Activated CD4-positive, alpha-beta T cell treated with anti-CD3 and anti-CD28 coated beads, Interleukin-2, Interleukin-4, amounts not matched to agents 100 ng/mL and 50 ng/mL, durations not matched to agents 16 hours and 8 hours (primary cell): ENCODE measurements at regions not wholly inside any gene's neighbourhood (a gene's known extent, or its start where the extent isn't known, plus 50 kb on each side); places are given as distances from the start of the nearest gene placed in this dataset.

ENCODE experiments used
- DNase-seq: peaks from one replicate; pipeline ENCODE4 v3.0.0-alpha.2; 2020; ENCODE audit warnings: low spot score

DNA sequence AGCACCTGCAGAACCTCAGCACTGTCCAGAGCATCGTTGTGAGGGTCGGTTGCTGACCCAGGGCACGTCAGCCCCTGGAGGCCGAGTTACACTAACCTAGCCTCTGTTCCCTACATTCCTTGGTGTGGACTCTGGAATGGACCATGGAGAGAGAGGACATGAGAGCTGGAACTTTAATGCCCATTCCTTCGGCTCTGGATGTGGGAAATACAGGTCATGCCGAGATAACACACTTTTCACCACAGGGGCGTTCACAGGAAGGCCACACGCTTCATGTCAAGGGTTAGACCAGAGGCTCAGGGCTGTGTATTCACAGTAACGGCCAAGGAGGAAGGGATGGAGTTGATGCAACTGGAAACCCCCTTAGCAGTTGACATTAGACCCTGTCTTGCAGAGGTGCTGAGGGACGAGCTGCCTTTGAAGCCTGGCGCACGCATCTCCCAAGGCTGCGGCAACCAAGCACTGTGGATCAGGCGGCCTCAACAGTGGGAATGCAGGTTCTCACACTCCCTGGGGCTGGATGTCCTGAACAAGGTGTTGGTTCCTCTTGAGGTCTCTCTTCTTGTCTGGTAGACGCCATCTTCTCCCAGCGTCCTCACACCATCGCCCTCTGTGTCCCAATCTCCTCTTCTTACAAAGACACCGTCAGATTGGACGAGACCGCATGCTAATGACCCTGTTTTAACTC lies 245.2 kb downstream of the KLF6 start:
- DNase-seq = no peak

DNA sequence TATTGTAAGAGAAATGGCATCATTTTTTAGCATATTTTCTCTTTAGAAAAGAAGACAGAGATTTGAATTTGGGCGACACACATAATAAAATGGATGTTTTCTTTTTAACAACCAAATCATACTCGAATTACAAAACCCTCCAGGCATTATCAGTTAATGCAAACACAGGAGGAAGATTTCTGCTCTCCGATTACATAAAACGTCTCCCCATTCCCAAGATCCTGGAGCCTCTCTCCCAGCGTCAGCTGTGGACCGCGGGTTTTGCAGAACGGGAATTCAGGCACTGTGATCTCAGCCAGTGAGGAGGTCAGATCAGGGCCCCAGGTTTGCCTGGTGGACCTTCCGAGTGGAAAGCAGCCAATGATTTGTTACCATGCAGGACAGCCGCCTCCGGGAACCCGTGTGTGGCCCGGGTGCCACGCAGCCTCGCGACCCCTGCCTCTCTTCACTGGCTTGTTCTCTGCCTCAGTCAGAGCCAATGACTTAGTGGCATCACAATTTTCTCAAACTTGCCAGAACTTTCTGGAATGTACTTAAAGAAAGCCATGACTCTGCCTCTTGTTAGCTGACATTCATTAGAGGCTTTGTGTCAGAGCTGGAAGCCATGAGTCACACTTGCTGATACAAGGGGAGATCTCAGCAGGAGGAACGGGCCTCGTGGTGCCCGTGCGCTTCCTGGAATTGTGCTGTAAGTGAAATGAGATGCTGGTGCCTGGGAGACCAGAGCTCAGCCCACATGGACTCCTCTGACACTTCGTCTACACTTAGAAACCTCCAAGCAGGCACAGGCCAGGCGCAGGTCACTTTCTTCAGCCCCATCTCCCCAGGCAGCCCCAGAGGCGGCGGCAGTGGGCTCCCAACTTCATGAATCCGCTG lies 246.1 kb downstream of the KLF6 start:
- DNase-seq = no peak

DNA sequence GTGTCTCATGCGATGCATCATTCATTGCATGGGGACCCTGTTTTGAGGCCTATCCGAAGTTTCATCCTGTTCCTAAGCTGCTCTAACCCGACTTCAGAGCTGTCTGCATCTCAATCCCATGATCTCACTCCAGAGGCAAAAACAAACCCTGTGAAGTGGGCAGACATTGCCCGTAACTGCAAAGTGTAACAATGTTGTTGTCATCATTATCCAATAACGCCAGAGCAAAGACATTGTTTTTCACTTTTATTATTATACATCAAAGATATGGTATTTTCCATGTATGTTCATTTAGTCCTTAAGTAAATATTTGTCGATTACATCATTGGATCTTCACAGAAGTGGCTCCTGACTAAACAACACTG lies 246.7 kb downstream of the KLF6 start:
- no peak for DNase-seq

DNA sequence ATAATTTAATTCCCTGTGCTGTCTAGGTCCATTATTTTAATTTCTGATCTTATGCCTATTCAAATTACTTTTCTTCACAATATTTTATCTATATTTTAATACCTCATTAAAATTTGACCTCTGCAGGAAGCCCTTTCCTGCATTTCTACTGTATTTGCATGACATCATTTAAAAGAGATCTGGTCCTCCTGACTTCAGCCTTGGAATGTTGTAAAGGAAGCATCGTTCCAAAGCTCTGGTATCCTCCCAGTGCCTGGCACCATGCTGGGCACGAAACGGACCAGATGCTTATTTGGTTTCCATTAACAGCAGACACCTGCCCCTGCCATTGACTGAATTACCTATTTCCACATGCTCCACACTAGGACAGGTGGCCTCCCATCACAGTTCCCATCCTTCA lies 247.5 kb downstream of the KLF6 start:
- no peak for DNase-seq

DNA sequence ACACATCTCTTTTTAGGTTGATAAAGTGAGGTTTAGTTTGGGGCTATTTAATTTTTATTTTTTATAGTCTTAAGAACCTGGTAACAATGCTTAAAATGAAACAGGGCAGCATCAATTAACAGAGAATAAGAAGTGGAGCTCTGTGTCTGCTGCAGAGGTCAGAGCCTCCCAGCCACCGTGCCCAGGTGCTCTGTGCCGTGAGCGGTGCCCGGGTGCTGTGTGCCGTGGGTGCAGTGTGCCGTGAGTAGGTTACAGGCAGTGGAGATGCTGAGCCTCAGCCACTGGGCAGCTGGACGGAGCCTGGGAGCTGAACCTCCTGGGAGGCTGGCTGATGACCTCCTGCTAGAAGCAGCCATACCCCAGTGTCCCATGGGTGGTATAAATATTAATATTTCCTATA lies 250.0 kb downstream of the KLF6 start:
- no peak for DNase-seq

DNA sequence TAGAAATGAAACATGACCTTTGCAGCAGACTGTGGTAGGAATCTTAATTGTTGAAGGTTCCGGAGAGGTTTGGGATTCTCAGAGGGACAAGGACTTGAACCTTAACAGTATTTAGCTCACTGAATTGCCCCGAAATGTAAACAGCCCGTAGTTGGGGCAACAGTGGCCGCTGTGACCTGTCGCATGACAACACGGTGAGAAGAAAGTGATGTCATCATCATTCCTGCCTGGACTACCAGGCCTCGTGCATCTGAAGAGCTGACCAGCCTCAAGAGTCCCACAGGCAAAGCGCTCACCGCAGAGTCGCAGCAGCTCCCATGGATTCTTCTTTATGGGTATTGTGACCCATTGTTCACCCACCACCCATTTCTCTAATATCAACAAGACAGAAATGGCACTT lies 250.6 kb downstream of the KLF6 start:
- DNase-seq = no peak

DNA sequence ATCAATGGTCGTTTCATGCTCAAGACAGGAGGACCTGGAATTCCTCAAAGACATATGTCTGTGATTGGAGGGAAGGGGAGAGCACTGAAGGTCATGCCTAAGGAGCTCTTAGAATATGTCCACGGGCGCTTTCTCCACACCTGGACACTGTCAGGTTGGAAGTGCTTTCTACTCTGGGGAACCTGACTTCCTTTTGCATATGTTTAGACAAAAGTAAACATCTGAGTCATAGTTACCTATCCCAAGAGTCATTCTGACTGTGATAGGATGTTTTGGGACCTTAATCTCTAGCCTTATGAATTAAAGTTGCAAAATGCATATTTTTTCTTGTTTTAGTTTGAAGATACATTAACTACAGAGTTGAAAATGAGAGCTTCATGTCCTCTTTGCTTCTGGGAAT lies 251.7 kb downstream of the KLF6 start:
- no peak for DNase-seq

DNA sequence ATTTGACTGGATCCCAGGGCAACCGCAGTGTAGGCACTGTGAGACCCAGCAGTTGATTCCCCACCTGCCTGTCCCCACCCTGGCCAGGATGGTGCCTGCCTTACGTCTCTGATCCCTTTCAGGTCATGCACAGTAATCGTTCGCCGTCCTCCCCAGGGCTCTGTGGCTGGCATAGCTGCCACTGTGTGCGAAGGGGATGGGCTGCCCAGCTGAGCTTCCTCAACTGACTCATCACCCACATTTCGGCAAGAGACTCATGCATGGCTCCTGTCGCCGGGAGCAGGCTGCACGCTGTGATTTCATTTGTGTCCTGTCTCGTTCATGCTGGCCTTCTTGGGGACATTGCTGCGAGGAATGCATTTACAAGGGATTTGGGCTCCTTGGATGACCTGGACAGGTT lies 252.4 kb downstream of the KLF6 start:
- DNase-seq = no peak

DNA sequence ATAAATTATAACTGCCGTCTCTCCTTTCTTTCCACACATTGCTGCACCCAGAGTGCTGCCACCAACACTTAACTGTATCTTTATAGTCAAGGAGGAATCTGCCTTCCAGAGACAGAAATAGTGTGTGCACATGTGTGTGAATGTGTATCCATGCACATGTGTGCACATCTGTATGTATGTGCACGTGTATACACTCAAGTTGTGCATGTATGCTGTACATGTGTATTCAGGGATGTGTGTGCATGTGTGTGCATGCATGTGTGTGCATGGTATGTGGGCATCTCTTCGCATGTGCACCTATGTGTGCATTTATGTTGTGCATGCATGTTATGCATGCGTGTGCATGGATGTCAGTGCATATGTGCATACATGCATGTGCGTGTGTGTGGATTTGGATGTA lies 253.3 kb downstream of the KLF6 start:
- no peak for DNase-seq

DNA sequence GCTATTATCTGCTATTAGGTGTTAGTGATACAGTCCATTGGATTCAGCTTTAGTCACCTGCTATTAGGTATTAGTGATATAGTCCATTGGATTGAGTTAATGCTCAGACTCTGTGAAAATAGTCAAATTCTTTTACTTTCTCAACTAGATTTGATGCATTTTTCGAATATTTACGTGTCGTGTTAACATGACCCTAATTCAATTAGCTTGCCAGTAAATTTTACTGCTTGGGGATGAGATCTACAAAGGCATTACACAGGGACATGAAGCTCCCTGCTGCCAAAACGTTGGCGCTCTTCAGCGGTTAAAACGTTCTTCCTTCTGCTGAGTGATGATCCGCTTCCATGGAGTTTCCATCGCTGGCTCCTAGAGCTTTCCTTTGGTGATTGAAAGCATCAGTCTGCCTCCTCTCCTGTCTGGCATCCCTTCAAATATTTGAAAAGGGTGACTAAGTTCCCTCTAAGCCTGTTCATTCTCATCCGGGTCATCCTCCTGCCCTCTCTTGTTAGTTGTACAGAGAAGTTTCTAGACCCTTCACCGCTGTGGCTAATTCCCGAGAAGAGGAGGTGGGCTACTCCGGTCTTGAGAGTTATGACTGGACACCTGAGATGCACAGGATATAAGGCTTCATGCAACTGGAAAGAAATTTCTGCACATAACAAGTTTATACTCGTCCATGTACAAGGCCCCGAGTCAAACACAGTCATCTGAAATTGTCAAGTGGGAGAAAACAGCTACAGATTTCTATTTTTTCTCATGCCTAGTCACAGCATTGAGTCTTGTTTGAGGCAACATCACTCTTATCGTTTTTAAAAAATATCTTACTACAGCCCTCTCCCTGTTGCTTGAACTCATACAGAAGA lies 254.0 kb downstream of the KLF6 start:
- DNase-seq = no peak

DNA sequence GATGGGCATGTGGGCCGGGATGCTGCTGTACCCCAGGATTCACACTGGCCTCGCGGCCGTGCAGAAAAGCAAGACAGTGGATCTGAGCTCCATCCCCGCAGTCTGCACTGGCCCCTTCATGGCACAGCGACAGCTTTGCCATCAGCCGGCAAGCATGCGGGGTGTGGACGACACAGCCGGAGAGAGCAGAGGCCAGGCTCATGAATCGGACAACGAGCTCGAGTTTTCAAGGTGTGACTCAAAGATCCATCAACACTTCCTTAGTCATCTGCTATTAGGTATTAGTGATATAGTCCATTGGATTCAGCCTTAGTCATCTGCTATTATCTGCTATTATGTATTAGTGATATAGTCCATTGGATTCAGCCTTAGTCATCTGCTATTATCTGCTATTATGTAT lies 254.7 kb downstream of the KLF6 start:
- DNase-seq = no peak

DNA sequence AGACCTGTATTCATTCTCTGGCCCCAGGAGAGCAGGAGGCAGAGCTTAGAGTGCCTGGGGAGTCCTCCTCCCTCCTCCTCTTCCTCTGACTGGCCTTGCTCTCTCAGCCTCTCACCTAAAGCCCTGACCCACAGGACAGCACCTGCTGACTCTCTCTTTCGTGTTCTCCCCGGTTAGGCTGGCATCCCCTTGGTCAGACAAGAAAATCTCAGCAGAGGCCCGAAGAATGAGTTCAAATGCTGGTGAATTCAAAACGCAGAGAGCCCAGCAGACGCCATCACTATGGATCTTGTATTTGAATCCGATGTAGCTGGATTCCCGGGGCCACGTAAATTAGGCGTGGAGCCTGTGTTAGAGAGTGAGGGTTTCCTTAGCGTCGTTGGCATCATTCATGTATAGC lies 255.3 kb downstream of the KLF6 start:
- DNase-seq = no peak

DNA sequence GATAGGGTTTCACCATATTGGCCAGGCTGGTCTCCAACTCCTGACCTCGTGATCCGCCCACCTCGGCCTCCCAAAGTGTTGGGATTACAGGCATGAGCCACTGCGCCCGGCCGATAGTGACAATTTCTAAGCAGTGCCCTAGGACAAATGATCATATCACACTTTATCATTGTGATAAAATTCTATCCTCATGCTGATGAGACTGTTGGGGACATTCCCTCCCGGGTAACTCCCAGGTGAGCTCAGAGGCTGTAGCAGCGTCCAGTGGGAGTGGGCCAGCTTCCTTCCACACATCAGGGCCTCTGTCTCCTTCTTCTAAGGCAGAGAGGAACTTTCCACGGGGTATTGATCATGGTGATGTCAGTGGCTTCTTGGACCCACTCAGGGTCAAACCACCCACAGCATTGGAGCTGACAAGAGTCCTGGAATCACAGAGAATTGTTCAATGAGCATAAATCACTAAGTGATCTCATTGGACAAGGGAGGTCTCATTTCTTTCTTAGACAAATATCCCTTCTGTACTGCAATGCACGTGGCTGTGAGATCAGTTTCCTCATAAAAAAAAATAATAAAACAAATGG lies 256.1 kb downstream of the KLF6 start:
- DNase-seq = no peak

DNA sequence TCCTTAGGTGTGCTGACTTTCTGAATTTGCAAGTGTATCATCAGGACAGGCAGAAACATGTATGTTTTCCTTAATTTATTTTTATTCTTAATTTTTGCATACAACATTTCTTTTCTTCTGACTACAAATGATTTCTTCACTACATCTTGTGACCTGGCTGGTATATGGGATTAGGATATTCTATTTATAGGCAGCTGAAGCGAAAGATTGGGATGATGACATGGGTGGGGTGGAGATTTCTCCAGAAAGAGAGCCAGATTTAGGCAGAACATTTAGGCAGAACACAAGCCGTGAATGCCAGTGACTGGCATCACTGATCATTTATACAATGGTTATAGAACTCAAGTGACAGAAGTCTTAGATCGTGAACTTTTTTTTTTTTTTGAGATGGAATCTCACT lies 256.7 kb downstream of the KLF6 start:
- DNase-seq = no peak

DNA sequence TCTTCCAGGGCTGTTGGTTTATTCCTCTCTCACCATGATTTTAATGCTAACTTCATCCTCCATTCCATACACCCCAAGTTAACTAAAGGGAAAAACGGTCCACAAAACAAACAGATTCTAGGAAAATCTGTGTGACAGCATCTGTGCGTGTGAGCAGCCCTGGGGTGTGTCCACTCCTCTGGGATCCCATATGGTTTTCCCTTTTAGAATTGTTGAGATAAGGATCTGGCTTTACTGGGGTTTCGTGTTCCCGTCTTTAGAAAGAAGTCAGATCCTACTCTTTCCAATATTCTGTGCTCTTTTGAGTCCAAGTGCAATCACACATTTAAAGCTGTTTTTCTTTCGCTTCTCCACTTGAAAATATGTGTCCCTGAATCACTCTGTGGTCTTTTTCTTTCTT lies 257.1 kb downstream of the KLF6 start:
- no peak for DNase-seq

DNA sequence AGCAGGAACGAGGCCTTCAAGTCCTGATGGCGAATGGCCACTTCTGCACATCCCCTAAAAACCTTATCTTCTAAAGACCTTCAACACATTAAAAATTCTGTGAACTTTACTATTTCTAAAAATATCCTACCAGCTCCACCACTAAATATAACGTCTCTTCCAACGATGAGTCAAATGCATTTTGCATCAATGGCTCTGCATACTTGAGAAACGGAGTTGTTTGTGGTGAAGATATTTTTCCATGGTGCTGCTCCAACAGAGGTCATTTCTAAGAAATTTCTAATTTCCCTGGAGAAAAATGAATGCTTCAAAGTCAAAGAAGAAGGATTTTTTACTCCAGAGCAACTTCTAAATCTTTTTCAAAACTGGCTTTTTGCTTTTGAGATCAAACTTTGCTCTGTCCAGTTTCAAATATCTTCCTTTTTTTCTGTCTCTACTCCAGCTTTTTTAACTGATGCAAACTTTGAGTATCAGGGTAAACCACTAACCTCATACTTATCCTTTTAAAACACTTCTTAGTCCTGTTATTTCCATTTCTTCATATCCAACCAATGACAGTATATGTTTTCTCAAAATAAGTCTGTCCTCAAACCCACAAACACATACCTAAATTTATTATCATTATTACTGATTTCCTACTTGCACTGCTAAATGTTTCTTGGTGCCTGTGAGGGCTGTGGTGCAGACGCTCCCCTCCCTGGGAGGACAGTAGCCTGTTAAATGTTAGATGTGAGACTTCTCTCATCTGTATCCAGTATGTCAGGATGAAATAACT lies 258.1 kb downstream of the KLF6 start:
- DNase-seq = no peak

DNA sequence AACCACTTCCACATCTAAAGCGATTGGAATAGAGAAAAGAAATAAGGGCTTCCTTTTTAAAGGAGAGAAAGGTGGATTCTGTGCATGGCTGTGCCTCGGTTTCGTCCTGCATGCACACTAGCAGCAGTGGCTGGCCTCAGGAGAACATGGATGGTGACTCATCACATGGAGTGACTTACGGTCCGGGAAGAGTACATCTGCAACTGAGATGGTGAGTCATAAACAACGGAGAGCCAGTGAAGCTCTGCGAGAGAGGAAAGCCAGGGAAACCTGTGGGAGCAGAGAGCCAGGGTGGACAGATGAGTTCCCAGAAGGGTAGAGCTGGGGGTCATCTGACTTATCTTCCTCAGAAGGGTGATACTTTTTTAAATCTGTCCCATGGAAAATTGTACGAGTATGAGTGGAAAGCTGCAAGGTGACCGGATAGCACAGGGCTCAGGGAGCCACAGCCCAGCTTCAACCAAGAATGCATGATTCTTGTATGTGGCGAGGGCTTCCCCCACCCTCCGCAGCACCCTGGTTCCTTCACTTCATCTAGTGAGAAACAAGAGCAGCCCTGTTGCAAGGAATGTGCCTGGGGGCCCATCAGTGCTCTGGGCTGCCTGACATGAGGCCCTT lies 259.1 kb downstream of the KLF6 start:
- no peak for DNase-seq

DNA sequence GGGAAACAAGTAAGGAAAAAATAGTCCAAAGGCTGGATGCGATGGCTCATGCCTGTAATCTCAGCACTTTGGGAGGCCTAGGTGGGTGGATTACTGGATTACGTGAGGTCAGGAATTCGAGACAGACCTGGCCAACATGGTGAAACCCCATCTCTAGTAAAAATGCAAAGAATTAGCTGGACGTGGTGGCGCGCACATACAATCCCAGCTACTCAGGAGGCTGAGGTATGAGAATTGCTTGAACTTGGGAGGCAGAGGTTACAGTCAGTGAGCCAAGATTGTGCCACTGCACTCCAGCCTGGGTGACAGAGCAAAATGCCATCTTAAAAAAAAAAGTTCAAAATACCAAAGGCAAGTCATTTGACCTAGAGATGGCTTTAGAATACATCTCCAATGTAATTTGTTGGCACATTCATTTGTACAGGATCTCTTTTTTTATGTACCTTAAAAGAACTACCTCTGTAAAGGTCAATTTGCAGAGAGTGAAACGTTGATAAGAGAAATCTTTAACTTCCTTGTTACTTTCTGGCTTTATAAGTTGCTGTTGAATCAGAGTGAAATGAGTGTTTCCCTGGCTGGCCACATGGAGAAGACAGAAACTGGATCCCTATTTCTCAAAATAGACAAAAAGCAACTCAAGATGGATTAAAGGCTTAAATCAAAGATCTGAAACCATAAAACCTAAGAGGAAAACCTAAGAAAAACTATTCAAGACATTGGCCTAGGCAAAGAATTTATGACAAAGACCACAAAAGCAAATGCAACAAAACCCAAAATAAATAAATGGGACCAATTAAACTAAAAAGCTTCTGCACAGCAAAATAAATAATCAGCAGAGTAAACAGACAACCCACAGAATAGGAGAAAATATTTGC lies 260.7 kb downstream of the KLF6 start:
- no peak for DNase-seq

DNA sequence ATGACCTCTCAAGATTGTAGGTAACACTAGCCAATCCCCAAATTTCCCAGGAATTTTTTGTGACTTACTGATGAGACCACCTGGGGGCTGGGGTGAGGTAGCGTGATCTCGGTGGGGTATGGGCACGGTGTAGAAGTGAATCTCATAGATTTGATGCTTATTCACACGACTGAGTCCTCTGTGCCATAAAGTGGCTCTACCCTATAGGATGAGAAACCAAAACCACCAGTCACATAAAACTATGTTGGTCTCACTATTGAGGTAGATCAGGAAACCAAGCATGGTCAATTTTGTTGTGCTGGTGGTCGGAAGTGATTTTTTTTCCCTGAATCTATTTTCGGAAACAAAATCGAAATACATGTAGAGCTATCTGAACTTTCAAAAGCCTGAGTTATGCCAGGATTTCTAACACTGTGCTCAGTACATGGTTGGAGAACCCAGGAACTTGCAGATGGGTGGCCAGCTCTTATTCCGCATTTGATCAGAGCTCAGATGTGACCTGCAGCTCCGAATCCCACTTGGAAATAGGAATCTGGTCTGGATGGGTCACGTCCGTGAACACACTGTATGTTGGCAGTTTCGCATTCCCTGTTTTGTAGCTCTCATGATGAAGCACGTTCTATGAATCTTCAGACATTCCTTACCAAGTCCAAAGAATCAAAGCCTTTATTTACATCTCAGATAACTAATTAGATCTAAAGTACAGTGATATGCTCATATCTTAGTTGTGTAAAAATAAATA lies 261.5 kb downstream of the KLF6 start:
- no peak for DNase-seq

DNA sequence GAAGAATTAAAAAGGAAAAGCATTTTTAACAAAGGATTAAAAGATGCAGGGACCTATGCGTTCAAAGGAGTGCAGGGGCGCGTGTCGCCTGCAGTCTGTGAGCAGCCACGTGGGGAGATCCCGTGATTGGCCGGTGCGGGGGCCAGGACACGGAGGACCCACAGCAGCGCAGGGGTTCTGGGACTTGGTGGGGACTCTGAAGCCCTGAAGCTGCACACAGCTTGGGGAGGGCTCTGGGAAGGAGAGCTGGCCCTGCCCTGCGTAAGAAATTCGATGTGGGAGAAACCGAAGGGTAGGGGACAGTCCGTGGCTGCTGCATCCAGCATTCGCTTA lies 268.1 kb downstream of the KLF6 start:
- no peak for DNase-seq
